K562 (cell line): ENCODE measurements at regions not wholly inside any gene's neighbourhood (a gene's known extent, or its start where the extent isn't known, plus 50 kb on each side); places are given as distances from the start of the nearest gene placed in this dataset.

Experiments
- ATAC-seq: fragments of 200-7000 bp; cut with Tn5 transposase; 3 replicates; pipeline ENCODE4 v1.9.1; 2020; ENCODE audit warnings: moderate library complexity
- BruUV-seq: library from RNA; stranded (reverse); fragments of 400-500 nt; replicated peaks from 2 replicates; lab custom pipeline; 2021; lab: Mats Ljungman, UMichigan
- CTCF ChIA-PET: fragments of 300-600 bp; formaldehyde crosslinking; extraction: SDS; loops from one replicate; lab custom pipeline; 2021; ENCODE audit warnings: low intra/inter-chr PET ratio; lab: Yijun Ruan, JAX
- POLR2A ChIA-PET: fragments of 300-600, 350-650 bp; sonication (Branson Sonifier 250); formaldehyde crosslinking; extraction: SDS; loops from one replicate; lab custom pipeline; 2021; ENCODE audit warnings: antibody characterized with exemption, inconsistent platforms; lab: Yijun Ruan, JAX
- DNase-seq, 4 experiments: peaks; one replicate each; pipeline versions ENCODE4 v3.0.0 to v3.0.0-alpha.2; 2011 to 2018; ENCODE audit warnings: low spot score in 3 of 4, mixed read lengths in 3 of 4; ENCODE audit errors: extremely low read depth in 1 of 4
- FAIRE-seq: peaks from 2 replicates; lab custom pipeline; 2011; peaks lifted over from hg19 to GRCh38; lab: Jason Lieb, UNC
- H2AFZ ChIP-seq: 2 replicates; pipeline ENCODE4 v1.6.0; 2011; ENCODE audit warnings: low read depth, low read length, control low read depth, inconsistent platforms
- H3K27ac ChIP-seq: fragments of 200-600 bp; 3 replicates; pipeline ENCODE4 v1.8.0; 2011; ENCODE audit warnings: low read depth, mild to moderate bottlenecking, control low read depth, inconsistent platforms, low read length, moderate library complexity, mixed read lengths; ENCODE audit errors: extremely low read depth
- H3K27me3 ChIP-seq, 2 experiments: fragments of 300-600 bp in 1 of 2; 2 replicates in 1 of 2; 3 replicates in 1 of 2; pipeline versions ENCODE4 v1.6.0 to v1.8.0; 2011; ENCODE audit warnings: inconsistent platforms in 2 of 2, low read length in 2 of 2, mild to moderate bottlenecking in 1 of 2, mixed read lengths in 1 of 2, moderate library complexity in 1 of 2; ENCODE audit not compliant: control insufficient read depth in 2 of 2, insufficient read depth in 2 of 2
- H3K36me3 ChIP-seq: fragments of 300-600 bp; 3 replicates; pipeline ENCODE4 v1.8.0; 2011; ENCODE audit warnings: mild to moderate bottlenecking, low read length, inconsistent platforms; ENCODE audit not compliant: control insufficient read depth, insufficient read depth
- H3K4me1 ChIP-seq, 2 experiments: fragments of 200-600 bp in 1 of 2; replicated peaks in 1 of 2; 2 replicates in 1 of 2; 3 replicates in 1 of 2; pipeline versions ENCODE4 v1.5.1 to v1.8.0; 2011; ENCODE audit warnings: inconsistent platforms in 2 of 2, low read length in 2 of 2, mild to moderate bottlenecking in 1 of 2, mixed read lengths in 1 of 2, moderate library complexity in 1 of 2; ENCODE audit not compliant: control insufficient read depth in 2 of 2, insufficient read depth in 2 of 2
- H3K4me2 ChIP-seq: 2 replicates; pipeline ENCODE4 v1.6.1; 2011; ENCODE audit warnings: low read length, control low read depth, inconsistent platforms, mixed read lengths; ENCODE audit not compliant: insufficient read depth
- H3K4me3 ChIP-seq: fragments of 200-600 bp; sonication (generic), shearing (Covaris generic); 2 replicates; pipeline ENCODE4 v1.5.1; 2016; ENCODE audit warnings: control low read depth, inconsistent platforms
- H3K79me2 ChIP-seq: fragments of 200-600 bp; 3 replicates; pipeline ENCODE4 v1.8.0; 2011; ENCODE audit warnings: low read length, inconsistent platforms; ENCODE audit not compliant: control insufficient read depth, insufficient read depth
- H3K9ac ChIP-seq, 2 experiments: 2 replicates each; pipeline versions ENCODE4 v1.6.0 to v1.6.1; 2011; ENCODE audit warnings: low read depth in 2 of 2, low read length in 2 of 2, control low read depth in 1 of 2, inconsistent platforms in 1 of 2, mild to moderate bottlenecking in 1 of 2, mixed read lengths in 1 of 2; ENCODE audit not compliant: insufficient read depth in 1 of 2
- H3K9me1 ChIP-seq: one replicate; pipeline ENCODE4 v1.6.0; 2011; ENCODE audit warnings: inconsistent platforms, mild to moderate bottlenecking, low read length, moderate library complexity; ENCODE audit not compliant: control insufficient read depth, insufficient read depth
- H3K9me3 ChIP-seq: replicated peaks from 2 replicates; pipeline ENCODE4 v1.5.1; 2011; ENCODE audit warnings: low read depth, low read length, inconsistent platforms; ENCODE audit not compliant: control insufficient read depth, insufficient read depth
- H4K20me1 ChIP-seq: replicated peaks from 2 replicates; pipeline ENCODE4 v1.6.1; 2011; ENCODE audit warnings: low read length, inconsistent platforms, mixed read lengths; ENCODE audit not compliant: control insufficient read depth, insufficient read depth
- E2F4 ChIP-seq: sonication (generic); formaldehyde crosslinking; IDR thresholded peaks from 2 replicates; pipeline ENCODE4 v1.8.0; 2022; ENCODE audit warnings: mild to moderate bottlenecking, low read depth, missing genetic modification reagents
- EHMT2 ChIP-seq: fragments of 450-650 bp; IDR thresholded peaks from 2 replicates; pipeline ENCODE4 v1.6.1; 2018; ENCODE audit warnings: antibody characterized with exemption
- FOXJ2 ChIP-seq: fragments of 200-800 bp; sonication (Bioruptor generic); IDR thresholded peaks from 2 replicates; pipeline ENCODE4 v1.6.1; 2016; ENCODE audit warnings: missing genetic modification characterization, missing compliant biosample characterization
- KDM2B ChIP-seq: fragments of 250-450 bp; sonication (Bioruptor Pico); IDR thresholded peaks from 2 replicates; pipeline ENCODE4 v1.8.0; 2021; ENCODE audit warnings: mild to moderate bottlenecking, moderate library complexity
- MAFF ChIP-seq: IDR thresholded peaks from 2 replicates; pipeline ENCODE4 v1.6.1; 2012; ENCODE audit warnings: low read length, improper control_type of control experiment
- NEUROD1 ChIP-seq: fragments of 150-350 bp; IDR thresholded peaks from 2 replicates; pipeline ENCODE4 v1.6.1; 2014; ENCODE audit warnings: borderline replicate concordance, low read length, low read depth; ENCODE audit not compliant: partially characterized antibody
- ZNF668 ChIP-seq: fragments of 250-450 bp; sonication (Bioruptor Pico); IDR thresholded peaks from 2 replicates; pipeline ENCODE4 v1.8.0; 2022; ENCODE audit warnings: mild to moderate bottlenecking, inconsistent platforms
- ZNF696 ChIP-seq: fragments of 250-450 bp; sonication (Bioruptor Pico); conservative IDR thresholded peaks from 2 replicates; pipeline ENCODE4 v1.4.0; 2020; ENCODE audit warnings: mild to moderate bottlenecking, moderate library complexity
- ZSCAN32 ChIP-seq: fragments of 450-650 bp; formaldehyde crosslinking; IDR thresholded peaks from 2 replicates; pipeline ENCODE4 v1.4.0; 2020; ENCODE audit warnings: mild to moderate bottlenecking, moderate library complexity
- WGBS: fragments of 100-300 bp; shearing (Covaris generic); methylation state at CpG from one replicate; pipeline ENCODE4 v1.1.6; 2016; ENCODE audit warnings: low coverage, mixed read lengths; ENCODE audit not compliant: insufficient coverage; ENCODE audit errors: missing lambda C conversion rate; 5-methylcytosine and 5-hydroxymethylcytosine counted together
- in situ Hi-C: fragments of 300-500 bp; cut with MboI; formaldehyde crosslinking; loops from 4 replicates; pipeline ENCODE4 v1.15.0; 2018; ENCODE audit warnings: inconsistent platforms, mixed read lengths
- intact Hi-C: fragments of 100-400 bp; cut with micrococcal nuclease; formaldehyde crosslinking; loops from 2 replicates; pipeline ENCODE4 v1.14.2; 2022
- TF ChIP-seq, protein P1 (sequence below): fragments of 250-450 bp; sonication (Bioruptor Pico); IDR thresholded peaks from 2 replicates; pipeline ENCODE4 v1.4.0; 2020; ENCODE audit warnings: mild to moderate bottlenecking, moderate library complexity
- TF ChIP-seq, protein P2 (sequence below): fragments of 450-650 bp; IDR thresholded peaks from 2 replicates; pipeline ENCODE4 v1.6.1; 2017; ENCODE audit warnings: antibody characterized with exemption, mild to moderate bottlenecking
- TF ChIP-seq, protein P3 (sequence below): fragments of 450-650 bp; formaldehyde crosslinking; IDR thresholded peaks from 2 replicates; pipeline ENCODE4 v1.4.0; 2020; ENCODE audit warnings: mild to moderate bottlenecking

- intact Hi-C loops, result no loop called here
- no peak overlapping the region for H3K9ac ChIP-seq
- H3K27ac ChIP-seq, result no peak overlapping the region
- no peaks in the 10 kb centered on the region for H3K9me3 ChIP-seq
- H3K36me3 ChIP-seq, result no peaks in the 10 kb centered on the region
- no TSS peak for BruUV-seq
- no peak overlapping the region for H2AFZ ChIP-seq
- in situ Hi-C loops, result no loop called here
- no peaks in the 10 kb centered on the region for H3K27me3 ChIP-seq
- no peaks in the 10 kb centered on the region for H3K79me2 ChIP-seq
- ATAC-seq (no peak), FAIRE-seq (no peak), DNase-seq (no peak)
- H3K4me3 ChIP-seq, result no peak overlapping the region
- no peaks in the 10 kb centered on the region for H3K9me1 ChIP-seq
- no peaks in the 10 kb centered on the region; a peak in 1 of 5 replicates for H3K4me1 ChIP-seq
- WGBS, result 0% methylated on average over 15 of the region's 22 CpGs
- H4K20me1 ChIP-seq, result no peaks in the 10 kb centered on the region
- ChIA-PET CTCF (no interaction called here), POLR2A (no interaction called here)
- no peak overlapping the region for H3K4me2 ChIP-seq
- TF ChIP-seq ZSCAN32 (CRISPR knock-in tag) (no peak), KDM2B (no peak), FOXJ2 (no peak), E2F4 (CRISPR knock-in tag) (no peak), MAFF (no peak), NEUROD1 (no peak), ZNF696 (CRISPR knock-in tag) (no peak), EHMT2 (no peak), ZNF668 (CRISPR knock-in tag) (no peak)
- TF ChIP-seq, protein P1, sequence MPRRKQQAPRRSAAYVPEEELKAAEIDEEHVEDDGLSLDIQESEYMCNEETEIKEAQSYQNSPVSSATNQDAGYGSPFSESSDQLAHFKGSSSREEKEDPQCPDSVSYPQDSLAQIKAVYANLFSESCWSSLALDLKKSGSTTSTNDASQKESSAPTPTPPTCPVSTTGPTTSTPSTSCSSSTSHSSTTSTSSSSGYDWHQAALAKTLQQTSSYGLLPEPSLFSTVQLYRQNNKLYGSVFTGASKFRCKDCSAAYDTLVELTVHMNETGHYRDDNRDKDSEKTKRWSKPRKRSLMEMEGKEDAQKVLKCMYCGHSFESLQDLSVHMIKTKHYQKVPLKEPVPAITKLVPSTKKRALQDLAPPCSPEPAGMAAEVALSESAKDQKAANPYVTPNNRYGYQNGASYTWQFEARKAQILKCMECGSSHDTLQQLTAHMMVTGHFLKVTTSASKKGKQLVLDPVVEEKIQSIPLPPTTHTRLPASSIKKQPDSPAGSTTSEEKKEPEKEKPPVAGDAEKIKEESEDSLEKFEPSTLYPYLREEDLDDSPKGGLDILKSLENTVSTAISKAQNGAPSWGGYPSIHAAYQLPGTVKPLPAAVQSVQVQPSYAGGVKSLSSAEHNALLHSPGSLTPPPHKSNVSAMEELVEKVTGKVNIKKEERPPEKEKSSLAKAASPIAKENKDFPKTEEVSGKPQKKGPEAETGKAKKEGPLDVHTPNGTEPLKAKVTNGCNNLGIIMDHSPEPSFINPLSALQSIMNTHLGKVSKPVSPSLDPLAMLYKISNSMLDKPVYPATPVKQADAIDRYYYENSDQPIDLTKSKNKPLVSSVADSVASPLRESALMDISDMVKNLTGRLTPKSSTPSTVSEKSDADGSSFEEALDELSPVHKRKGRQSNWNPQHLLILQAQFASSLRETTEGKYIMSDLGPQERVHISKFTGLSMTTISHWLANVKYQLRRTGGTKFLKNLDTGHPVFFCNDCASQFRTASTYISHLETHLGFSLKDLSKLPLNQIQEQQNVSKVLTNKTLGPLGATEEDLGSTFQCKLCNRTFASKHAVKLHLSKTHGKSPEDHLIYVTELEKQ, result no peak
- TF ChIP-seq, protein P2, sequence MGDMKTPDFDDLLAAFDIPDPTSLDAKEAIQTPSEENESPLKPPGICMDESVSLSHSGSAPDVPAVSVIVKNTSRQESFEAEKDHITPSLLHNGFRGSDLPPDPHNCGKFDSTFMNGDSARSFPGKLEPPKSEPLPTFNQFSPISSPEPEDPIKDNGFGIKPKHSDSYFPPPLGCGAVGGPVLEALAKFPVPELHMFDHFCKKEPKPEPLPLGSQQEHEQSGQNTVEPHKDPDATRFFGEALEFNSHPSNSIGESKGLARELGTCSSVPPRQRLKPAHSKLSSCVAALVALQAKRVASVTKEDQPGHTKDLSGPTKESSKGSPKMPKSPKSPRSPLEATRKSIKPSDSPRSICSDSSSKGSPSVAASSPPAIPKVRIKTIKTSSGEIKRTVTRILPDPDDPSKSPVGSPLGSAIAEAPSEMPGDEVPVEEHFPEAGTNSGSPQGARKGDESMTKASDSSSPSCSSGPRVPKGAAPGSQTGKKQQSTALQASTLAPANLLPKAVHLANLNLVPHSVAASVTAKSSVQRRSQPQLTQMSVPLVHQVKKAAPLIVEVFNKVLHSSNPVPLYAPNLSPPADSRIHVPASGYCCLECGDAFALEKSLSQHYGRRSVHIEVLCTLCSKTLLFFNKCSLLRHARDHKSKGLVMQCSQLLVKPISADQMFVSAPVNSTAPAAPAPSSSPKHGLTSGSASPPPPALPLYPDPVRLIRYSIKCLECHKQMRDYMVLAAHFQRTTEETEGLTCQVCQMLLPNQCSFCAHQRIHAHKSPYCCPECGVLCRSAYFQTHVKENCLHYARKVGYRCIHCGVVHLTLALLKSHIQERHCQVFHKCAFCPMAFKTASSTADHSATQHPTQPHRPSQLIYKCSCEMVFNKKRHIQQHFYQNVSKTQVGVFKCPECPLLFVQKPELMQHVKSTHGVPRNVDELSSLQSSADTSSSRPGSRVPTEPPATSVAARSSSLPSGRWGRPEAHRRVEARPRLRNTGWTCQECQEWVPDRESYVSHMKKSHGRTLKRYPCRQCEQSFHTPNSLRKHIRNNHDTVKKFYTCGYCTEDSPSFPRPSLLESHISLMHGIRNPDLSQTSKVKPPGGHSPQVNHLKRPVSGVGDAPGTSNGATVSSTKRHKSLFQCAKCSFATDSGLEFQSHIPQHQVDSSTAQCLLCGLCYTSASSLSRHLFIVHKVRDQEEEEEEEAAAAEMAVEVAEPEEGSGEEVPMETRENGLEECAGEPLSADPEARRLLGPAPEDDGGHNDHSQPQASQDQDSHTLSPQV, result no peak
- TF ChIP-seq, protein P3, sequence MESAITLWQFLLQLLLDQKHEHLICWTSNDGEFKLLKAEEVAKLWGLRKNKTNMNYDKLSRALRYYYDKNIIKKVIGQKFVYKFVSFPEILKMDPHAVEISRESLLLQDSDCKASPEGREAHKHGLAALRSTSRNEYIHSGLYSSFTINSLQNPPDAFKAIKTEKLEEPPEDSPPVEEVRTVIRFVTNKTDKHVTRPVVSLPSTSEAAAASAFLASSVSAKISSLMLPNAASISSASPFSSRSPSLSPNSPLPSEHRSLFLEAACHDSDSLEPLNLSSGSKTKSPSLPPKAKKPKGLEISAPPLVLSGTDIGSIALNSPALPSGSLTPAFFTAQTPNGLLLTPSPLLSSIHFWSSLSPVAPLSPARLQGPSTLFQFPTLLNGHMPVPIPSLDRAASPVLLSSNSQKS, result no peak
These were observed 937.6 kb downstream of the BRD1 start for GRCh38 chr22:48889887-48890692.
